ENCODE measurements at regions not wholly inside any gene's neighbourhood (a gene's known extent, or its start where the extent isn't known, plus 50 kb on each side); places are given as distances from the start of the nearest gene placed in this dataset.

- no peak overlapping the region for H3K4me3 ChIP-seq (ENCODE audit: low read depth, poor library complexity, severe bottlenecking)
- WGBS, 2 donors, result 63 to 68% methylated on average over 3 of the region's 3 CpGs
- intact Hi-C loops (cut with DNase I; ENCODE audit: low total_unique reads), result no loop called here
- no peak for DNase-seq (ENCODE audit: low spot score in 2 of 2)
- no peak for TF ChIP-seq POLR2A (IDR thresholded peaks at IDR 0.05)
- TF ChIP-seq CTCF (IDR thresholded peaks at IDR 0.05), result no peak
Measured at GRCh38 chr10:123455861-123456260, 210.3 kb upstream of the GPR26 start.

- TF ChIP-seq POLR2A (IDR thresholded peaks at IDR 0.05), result no peak
- TF ChIP-seq CTCF (IDR thresholded peaks at IDR 0.05), result no peak
- H3K4me3 ChIP-seq (ENCODE audit: low read depth, poor library complexity, severe bottlenecking), result no peak overlapping the region
- WGBS, 2 donors, result 74 to 77% methylated on average over 5 of the region's 5 CpGs
- no peak for DNase-seq (ENCODE audit: low spot score in 2 of 2)
- intact Hi-C loops (cut with DNase I; ENCODE audit: low total_unique reads), result no loop called here
Measured at GRCh38 chr10:123458933-123459332, 207.2 kb upstream of the GPR26 start.

DNA sequence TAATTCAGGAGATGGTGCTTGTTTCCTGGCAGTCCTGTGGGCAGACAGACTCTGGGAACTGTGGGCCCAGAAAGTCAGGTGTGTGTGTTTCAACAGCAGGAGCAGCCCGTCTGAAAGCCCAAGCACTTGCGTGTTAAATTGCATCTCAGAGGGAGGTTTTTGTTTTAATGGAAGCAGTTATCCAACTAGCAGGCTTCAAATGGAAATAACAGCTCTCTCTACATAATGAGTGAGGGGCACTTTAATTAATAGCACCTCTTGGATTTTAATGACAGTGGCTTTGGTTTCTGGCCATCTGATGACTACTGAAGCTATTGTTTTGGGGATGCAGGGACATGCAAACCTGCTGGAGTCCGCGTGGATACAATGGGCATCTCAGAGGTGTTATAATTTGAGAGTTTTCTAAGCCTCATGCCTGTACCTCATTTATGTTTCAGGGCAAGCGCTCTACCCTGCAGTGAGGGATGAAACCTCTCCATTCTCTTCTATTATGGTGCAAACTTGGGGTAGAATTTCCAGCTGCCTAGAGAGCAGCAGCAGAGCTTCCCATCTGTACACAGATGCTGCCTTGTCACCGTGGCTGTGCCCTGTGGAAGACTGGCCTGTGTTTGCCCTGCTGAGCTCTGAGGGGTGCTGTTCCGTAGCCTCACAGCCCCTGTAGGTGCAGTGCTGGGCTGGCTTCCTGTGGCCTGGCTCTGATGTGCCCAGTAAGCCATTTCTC lies 206.6 kb upstream of the GPR26 start:
- no peak for TF ChIP-seq POLR2A (IDR thresholded peaks at IDR 0.05)
- no peak for TF ChIP-seq CTCF (IDR thresholded peaks at IDR 0.05)
- no peak overlapping the region for H3K4me3 ChIP-seq (ENCODE audit: low read depth, poor library complexity, severe bottlenecking)
- intact Hi-C loops (cut with DNase I; ENCODE audit: low total_unique reads), result no loop called here
- DNase-seq (ENCODE audit: low spot score in 2 of 2), result no peak
- 67 to 80% methylated on average over 7 of the region's 7 CpGs for WGBS, 2 donors

GRCh38 chr10:123462246-123462645 lies 203.9 kb upstream of the GPR26 start:
- H3K4me3 ChIP-seq (ENCODE audit: low read depth, poor library complexity, severe bottlenecking), result no peak overlapping the region
- intact Hi-C loops (cut with DNase I; ENCODE audit: low total_unique reads), result no loop called here
- DNase-seq (ENCODE audit: low spot score in 2 of 2), result no peak
- 78 to 84% methylated on average over 8 of the region's 8 CpGs for WGBS, 2 donors
- TF ChIP-seq POLR2A (IDR thresholded peaks at IDR 0.05) (no peak), CTCF (IDR thresholded peaks at IDR 0.05) (no peak)

DNA sequence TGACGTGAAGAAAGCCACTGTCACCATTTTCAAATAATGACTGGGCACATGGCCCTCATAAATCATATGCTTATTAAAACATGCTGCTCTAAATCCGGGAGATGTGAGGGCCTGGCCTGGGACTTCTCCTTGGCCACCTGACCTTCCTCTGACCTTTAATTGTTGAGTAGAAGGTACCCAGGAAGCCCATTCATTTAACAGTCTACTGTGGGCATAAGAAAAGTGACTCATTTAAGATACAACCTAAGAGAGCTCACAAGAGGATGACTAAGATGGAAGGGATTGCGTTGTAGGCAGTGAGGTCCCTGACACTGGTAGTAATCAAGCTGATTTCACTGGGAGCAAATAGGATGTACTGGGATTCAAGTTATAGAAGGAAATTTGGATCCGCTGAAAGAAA lies 203.4 kb upstream of the GPR26 start:
- intact Hi-C loops (cut with DNase I; ENCODE audit: low total_unique reads), result no loop called here

More for the DNA sequence above, 203.4 kb upstream of the GPR26 start:
- TF ChIP-seq POLR2A (IDR thresholded peaks at IDR 0.05), result no peak
- no peak for TF ChIP-seq CTCF (IDR thresholded peaks at IDR 0.05)
- no peak for DNase-seq (ENCODE audit: low spot score in 2 of 2)
- no peak overlapping the region for H3K4me3 ChIP-seq (ENCODE audit: low read depth, poor library complexity, severe bottlenecking)
- 72% methylated on average over 4 of the region's 4 CpGs for WGBS, 2 donors

Data from lower leg skin (tissue), 4 donors.